HuH-7 (cell line): ENCODE measurements at regions not wholly inside any gene's neighbourhood (a gene's known extent, or its start where the extent isn't known, plus 50 kb on each side); places are given as distances from the start of the nearest gene placed in this dataset.

ENCODE experiments used
- DNase-seq: peaks from one replicate; pipeline ENCODE4 v3.0.0; 2011; ENCODE audit warnings: low spot score

DNA sequence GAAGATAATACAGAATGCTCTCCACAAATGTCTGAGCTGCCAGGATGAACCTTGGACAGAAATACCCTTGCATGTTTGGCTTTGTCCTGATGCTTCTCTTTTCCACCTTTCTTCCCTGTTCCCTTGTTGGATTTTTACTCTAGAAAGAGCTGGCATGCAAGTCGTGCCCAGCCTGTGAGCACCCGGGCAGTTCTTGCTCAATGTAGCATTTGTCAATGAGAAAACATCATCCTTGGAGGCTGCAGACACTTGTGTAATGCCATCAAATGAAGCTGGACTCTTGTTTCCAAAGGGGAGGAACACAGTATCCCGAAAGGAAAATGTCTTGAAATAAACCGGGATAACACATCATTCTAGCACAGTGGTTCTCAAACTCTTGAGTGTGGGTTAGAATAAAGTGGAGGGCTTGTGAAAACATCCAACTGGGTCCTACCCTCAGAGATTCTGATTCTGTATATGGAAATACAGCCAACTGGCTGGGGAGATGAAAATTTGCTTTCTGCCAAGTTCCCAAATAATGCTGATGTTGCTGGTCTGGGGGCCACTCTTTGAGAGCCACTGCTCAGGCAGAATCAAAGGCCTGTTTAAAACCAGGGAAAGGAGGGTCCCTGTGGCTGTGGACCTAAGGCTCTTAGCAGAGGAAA lies 237.2 kb downstream of the SPATA18 start:
- DNase-seq, result no peak

- no peak for DNase-seq
Measured at GRCh38 chr4:52290466-52290865, 239.4 kb downstream of the SPATA18 start.

- no peak for DNase-seq
Measured at GRCh38 chr4:52292245-52292644, 241.1 kb downstream of the SPATA18 start.

DNA sequence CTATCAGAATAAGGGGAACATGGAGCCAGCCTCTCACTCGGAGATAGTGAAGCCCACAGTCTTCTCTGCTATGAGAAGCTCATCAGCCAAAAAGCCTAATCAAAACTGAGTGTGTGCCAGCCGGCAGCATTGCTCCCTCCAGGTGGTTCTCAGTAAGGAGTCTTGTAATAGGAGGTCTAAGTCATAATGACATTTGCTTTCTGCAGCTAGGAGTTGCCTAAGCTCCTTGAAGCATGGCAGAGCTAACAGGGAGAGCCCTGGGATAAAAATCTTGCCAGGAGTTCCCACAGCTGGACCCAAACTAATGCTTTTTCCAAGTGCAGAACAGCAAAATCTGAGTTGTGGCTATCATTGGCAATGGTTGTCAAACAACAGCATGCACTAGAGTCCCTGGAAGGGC lies 245.2 kb downstream of the SPATA18 start:
- no peak for DNase-seq

DNA sequence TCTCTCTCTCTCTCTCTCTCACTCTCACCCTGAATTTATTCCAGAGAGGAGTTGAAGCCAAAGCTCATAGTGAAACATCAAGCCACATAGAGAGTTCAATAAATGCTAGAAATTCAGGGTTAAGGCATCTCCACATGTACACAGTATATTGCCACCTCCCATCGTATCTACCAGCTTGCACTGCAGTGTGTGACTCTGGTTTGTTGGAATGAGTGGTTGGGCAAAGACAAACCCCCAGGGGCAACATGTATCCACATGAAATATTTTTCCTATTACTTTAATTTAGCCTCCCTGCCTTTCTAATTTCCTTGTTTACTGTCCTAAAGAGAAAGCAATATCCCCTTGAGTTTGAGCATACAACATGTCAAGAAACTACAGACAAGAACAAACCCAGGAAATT lies 247.3 kb downstream of the SPATA18 start:
- DNase-seq, result no peak

DNA sequence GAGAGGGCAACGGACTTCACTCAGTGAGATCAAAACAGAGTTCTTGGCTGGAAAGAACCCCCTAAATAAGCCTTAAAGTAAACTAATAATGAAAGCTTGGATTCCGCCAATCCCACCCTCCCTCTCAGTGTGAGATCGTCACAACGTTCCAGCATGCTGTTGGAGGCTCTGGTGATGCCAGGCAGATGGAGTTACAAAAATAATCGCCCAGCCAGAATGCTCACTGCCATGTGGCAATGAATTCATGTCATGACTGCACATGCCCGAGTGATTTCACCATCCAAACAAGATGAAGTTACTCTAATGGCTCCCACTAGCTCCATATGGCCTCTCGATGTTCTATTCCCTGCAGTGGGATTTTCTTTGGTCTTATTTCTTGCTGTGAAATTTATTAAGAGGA lies 248.0 kb downstream of the SPATA18 start:
- no peak for DNase-seq

- no peak for DNase-seq
Measured at GRCh38 chr4:52311464-52312125, 260.5 kb downstream of the SPATA18 start.

DNA sequence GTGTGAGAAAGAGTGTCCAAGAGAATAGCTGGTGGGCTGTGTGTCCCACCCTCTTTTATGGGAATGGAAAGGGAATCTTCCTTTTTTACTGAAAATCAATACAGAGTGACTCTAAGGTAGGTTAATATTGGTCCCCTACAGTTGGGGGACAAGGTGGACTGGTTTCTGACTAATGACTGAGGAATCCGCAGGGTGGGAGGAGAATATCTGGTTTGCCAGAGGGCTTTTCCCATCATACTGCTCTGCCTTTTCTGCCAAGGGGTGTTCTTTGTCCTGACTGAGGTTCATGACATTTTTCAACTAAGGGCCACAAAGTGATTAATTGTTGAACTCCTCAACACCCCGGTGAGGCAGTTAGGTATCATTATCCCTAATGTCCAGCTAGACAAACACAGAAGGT lies 261.6 kb downstream of the SPATA18 start:
- DNase-seq, result no peak

- no peak for DNase-seq
Measured at GRCh38 chr4:52317361-52317879, 266.3 kb downstream of the SPATA18 start.

DNA sequence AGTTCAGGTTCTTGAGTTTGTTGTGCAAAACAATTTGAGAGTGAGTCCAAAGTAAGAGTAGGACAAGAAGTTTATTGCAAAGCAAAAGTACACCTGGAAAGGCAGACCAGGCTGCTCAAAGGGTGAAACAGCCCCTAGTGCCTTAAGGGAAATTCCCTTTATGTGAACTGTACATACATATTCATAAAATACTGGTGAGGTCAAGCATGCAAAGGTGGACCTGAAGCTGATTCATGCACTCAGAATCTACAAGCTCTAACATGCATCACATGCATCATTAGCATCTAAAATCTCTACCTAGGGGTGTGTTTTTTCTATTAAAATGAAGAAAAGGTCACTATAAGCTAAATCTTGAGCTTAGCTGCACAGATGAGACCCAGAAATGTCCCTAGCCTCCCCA lies 266.9 kb downstream of the SPATA18 start:
- no peak for DNase-seq

GRCh38 chr4:52329894-52330293 lies 278.8 kb downstream of the SPATA18 start:
- DNase-seq, result no peak

DNA sequence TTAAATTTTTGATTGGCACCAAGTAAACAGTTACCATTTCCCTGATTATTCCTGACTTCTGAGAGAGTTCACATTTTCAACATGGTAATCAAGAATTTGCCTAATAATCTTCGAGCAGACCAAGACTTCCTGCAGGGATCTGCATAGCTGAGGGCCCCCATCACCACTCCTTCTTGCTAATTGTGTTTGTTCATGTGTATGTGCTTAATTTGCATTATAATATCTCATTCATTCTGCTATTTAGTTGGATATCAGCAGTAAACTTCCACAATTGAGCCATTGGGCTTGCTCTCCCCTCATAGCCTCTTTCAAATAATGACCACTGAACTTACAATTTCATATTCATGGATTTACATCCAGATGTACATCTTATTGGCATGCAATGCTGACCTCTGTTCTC lies 292.5 kb downstream of the SPATA18 start:
- DNase-seq, result no peak

DNA sequence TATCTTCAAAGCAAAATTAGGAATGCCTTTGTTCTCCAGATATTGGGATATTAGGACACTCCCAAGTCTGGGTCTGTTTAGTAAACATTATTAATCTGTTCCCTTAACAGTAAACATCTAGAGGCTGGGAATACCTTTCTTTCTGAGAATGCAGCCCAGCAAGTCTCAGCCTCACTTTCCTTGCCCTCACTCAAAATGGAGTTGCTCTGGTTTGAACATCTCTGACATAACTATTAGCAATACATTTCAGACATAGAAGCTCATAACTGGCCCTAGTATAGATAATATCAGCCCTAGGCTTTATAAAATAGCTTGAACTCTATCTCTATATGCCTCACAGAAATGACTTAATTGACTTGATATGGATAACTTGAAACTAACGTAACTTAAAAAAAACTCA lies 299.8 kb downstream of the SPATA18 start:
- no peak for DNase-seq

GRCh38 chr4:52358366-52358765 lies 300.7 kb downstream of the USP46 start:
- DNase-seq, result no peak

DNA sequence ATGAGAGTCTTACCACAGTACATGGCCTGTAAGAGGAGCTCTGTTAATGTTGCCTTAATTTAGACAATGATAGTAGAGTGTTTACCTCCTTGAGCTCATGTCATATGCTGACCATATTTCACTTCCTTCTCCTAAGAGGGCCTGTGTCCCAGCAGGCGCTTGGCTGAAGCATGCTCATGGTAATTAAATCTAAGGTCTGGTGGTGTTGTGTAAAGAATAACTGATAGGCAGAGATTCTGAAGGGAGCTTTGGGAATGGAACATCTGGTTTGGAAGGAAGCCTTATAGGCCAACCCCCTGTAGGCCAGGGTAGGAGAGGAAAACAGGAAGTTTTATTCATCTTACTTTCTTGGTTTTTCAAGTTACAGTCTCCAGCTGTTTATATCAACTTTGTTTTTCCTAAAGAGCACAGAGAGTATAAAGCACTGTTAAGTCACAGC lies 300.2 kb downstream of the USP46 start:
- DNase-seq, result no peak

DNA sequence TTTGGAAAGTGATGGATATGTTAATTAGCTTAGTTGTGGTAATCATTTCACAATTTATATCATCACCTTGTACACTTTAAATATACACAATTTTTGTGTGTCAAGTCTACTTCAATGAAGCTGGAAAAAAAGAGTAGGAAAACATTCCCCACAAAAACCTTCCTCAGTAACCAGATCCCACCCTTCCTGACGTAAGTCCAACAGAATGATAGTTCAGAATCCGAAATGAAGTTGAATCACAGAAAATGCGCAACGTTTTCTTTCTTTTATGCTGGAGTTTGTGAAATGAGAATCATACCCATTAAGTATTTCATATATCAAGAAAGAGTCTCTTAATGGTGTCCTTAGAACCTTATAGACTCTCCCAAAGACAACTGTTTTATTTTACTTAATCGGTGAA lies 292.9 kb downstream of the USP46 start:
- no peak for DNase-seq

- DNase-seq, result no peak
Measured at GRCh38 chr4:52366621-52367020, 292.5 kb downstream of the USP46 start.

DNA sequence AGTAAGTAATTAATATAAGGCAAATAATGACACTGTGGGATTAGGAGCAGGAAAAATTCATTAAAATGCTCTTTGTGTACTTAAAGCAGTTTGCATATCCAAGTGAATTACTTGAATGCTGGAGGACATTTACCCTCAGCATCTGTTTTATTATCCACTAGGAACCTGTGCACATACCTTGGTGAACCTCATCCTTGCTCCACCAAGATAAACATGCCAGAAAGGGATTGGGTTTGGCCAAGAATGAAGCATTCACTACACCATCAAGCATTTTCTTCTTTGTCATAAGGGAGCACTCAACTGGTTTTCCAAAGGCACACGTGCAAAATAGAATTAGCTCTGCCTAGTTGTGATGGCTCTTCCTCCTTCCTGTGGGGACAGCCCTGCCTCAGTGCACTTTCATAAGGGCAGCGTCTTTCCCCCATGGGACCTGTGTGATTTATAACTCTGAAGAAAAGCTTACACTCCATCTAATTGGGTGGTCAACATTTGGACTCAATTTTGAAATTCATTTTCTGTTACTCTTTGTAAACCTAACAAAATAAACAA lies 291.7 kb downstream of the USP46 start:
- DNase-seq, result no peak

DNA sequence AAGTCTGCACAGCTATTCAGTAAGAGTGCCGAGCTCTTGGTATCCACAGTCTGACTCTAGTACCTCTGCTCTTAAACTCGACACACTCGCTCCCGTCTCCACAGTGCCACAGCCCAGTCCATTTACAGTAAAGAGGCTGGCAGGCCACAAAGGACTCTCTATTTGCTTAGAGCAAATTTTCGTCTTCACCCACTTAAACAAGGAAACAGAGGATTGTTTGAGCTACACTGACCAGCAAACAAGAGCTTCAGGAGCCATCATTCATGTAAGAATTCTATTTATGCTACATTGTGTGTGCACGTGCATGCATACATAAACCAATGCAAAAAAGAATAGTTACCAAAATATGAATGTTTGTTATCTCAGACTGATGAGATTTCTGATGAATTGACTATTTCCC lies 290.2 kb downstream of the USP46 start:
- no peak for DNase-seq

GRCh38 chr4:52369649-52370048 lies 289.5 kb downstream of the USP46 start:
- no peak for DNase-seq

DNA sequence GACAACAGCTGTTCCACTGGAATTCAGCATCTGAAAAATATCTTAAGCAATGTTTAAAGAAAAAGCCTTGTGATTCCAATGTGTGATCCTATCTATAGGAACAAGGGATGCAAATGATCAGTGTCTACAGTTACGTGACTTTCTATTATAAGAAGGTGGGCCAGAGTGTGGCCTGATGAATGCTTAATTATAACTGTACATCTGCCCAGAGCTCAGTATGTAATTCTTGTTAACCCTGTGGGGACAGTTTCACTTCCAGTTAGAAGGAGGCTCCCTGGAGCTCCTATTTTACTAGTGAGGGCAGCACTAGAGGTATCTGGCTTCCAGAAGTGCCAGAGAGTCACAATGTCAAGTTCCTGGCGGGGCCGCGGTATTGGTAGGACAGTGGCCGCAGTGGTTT lies 288.5 kb downstream of the USP46 start:
- no peak for DNase-seq

- DNase-seq, result no peak
Measured at GRCh38 chr4:52371841-52372240, 287.3 kb downstream of the USP46 start.

GRCh38 chr4:52372269-52372668 lies 286.8 kb downstream of the USP46 start:
- DNase-seq, result no peak

DNA sequence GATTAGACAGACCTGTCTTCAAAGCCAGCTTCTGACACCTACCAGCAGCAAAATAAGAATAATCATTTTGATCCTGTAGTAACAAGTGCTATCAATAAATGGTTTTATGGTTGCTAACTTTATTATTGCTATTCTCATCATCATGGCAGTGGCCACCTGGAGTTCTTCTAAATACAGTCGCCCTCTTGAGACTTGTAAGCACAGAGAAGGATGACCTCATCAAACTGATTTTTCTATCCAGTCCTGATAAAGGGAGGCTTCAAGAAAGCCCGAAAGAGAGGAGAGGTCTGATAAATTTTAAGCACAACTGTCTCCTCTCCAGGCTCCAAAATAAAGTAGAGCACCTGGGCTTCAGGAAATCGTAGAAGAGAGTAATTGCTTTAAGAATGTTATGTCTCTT lies 286.4 kb downstream of the USP46 start:
- DNase-seq, result no peak
